ENCODE measurements at regions not wholly inside any gene's neighbourhood (a gene's known extent, or its start where the extent isn't known, plus 50 kb on each side); places are given as distances from the start of the nearest gene placed in this dataset.

GRCh38 chr2:72003796-72004195, 143.9 kb downstream of the CYP26B1 start:
- WGBS (ENCODE audit: insufficient coverage, low coverage, missing lambda C conversion rate), result 13% methylated on average over 3 of the region's 3 CpGs
- TF ChIP-seq RBM25 (IDR thresholded peaks at IDR 0.05; ENCODE audit: low read depth, low read length, severe bottlenecking) (no peak), SMAD4 (CRISPR knock-in tag; conservative IDR thresholded peaks at IDR 0.05) (no peak), ZNF740 (CRISPR knock-in tag; IDR thresholded peaks at IDR 0.05) (no peak), ZNF740 (tag; IDR thresholded peaks at IDR 0.05) (no peak), ZNF140 (CRISPR knock-in tag; IDR thresholded peaks at IDR 0.05) (no peak), ATF4 (CRISPR knock-in tag; IDR thresholded peaks at IDR 0.05) (no peak), BHLHE40 (IDR thresholded peaks at IDR 0.05; ENCODE audit: low read length) (no peak), FIP1L1 (IDR thresholded peaks at IDR 0.05; ENCODE audit: low read depth, low read length, poor library complexity, severe bottlenecking) (no peak), IRF9 (tag; IDR thresholded peaks at IDR 0.05) (no peak), ZNF274 (IDR thresholded peaks at IDR 0.05; ENCODE audit: borderline replicate concordance, low read depth, low read length) (no peak), C11orf30 (IDR thresholded peaks at IDR 0.05; ENCODE audit: low read depth) (no peak), L3MBTL2 (IDR thresholded peaks at IDR 0.05) (no peak)
- H3K36me3 ChIP-seq (ENCODE audit: control insufficient read depth, insufficient read depth, low read length), result no peaks in the 10 kb centered on the region
- FAIRE-seq, result no peak
- no peak overlapping the region for H3K9ac ChIP-seq (ENCODE audit: insufficient read depth in 1 of 2, low read depth in 2 of 2, low read length in 2 of 2)
- H3K27me3 ChIP-seq (ENCODE audit: control insufficient read depth in 2 of 2, insufficient read depth in 2 of 2, low read length in 2 of 2), result peaks cover 8 to 65% of the 10 kb centered on the region in 2 experiments; a peak in 4 of 5 replicates
- no peak for ATAC-seq
- CTCF ChIA-PET (ENCODE audit: low intra/inter-chr PET ratio), result no interaction called here
- POLR2A ChIA-PET, result interaction anchor here (0.6 kb wide), 1 partner anchor 154 kb away, joined by 3 read pairs; no protein-coding TSS in a partner anchor
- no peaks in the 10 kb centered on the region for H3K79me2 ChIP-seq (ENCODE audit: control insufficient read depth, insufficient read depth, low read length)
- intact Hi-C loops (cut with micrococcal nuclease), result no loop called here
- no peak overlapping the region for H2AFZ ChIP-seq (ENCODE audit: low read depth, low read length)
- in situ Hi-C loops (cut with MboI), result no loop called here
- H3K4me2 ChIP-seq (ENCODE audit: insufficient read depth, low read length), result no peak overlapping the region
- H3K4me3 ChIP-seq, result no peak overlapping the region
- no peak for DNase-seq (ENCODE audit: extremely low read depth in 1 of 4, low spot score in 3 of 4)
- no peaks in the 10 kb centered on the region for H3K9me1 ChIP-seq (ENCODE audit: control insufficient read depth, insufficient read depth, low read length)
- H3K4me1 ChIP-seq (replicated peaks in 1 of 2; ENCODE audit: control insufficient read depth in 2 of 2, insufficient read depth in 2 of 2, low read length in 2 of 2), result peaks cover 0 to 6% of the 10 kb centered on the region in 2 experiments; a peak in 1 of 5 replicates
- H4K20me1 ChIP-seq (replicated peaks; ENCODE audit: control insufficient read depth, insufficient read depth, low read length), result peaks cover 4% of the 10 kb centered on the region; the same call in 1 of the 2 replicates
- H3K9me3 ChIP-seq (replicated peaks; ENCODE audit: control insufficient read depth, insufficient read depth, low read depth, low read length), result no peaks in the 10 kb centered on the region
- no TSS peak for BruUV-seq (replicated peaks)
- no peak overlapping the region for H3K27ac ChIP-seq (ENCODE audit: extremely low read depth, low read depth, low read length)

All from K562 (cell line).